B cell (primary cell): ENCODE measurements at regions not wholly inside any gene's neighbourhood (a gene's known extent, or its start where the extent isn't known, plus 50 kb on each side); places are given as distances from the start of the nearest gene placed in this dataset.

Source experiments
- ATAC-seq: fragments of 200-7000 bp; cut with Tn5 transposase; one replicate; pipeline ENCODE4 v1.10.0; 2021; ENCODE audit warnings: low read depth, mild to moderate bottlenecking, moderate number of reproducible peaks, moderate library complexity
- CTCF ChIA-PET: fragments of 350-600 bp; sonication (Branson Sonifier 250); formaldehyde crosslinking; loops from one replicate; lab custom pipeline; 2021; ENCODE audit warnings: antibody characterized with exemption, inconsistent platforms; lab: Charles Lee
- POLR2A ChIA-PET: fragments of 350-600 bp; sonication (Branson Sonifier 250); formaldehyde crosslinking; loops from one replicate; lab custom pipeline; 2021; ENCODE audit warnings: antibody characterized with exemption; lab: Charles Lee
- DNase-seq: peaks from one replicate; pipeline ENCODE4 v3.0.0; 2013
- H2AFZ ChIP-seq: 2 replicates; pipeline ENCODE4 v1.6.1; 2012; ENCODE audit warnings: mild to moderate bottlenecking, low read depth, low read length; ENCODE audit not compliant: insufficient read depth, poor library complexity, severe bottlenecking
- H3K27ac ChIP-seq, 2 donors: 1 replicate in 1 of 2; 2 replicates in 1 of 2; pipeline ENCODE4 v1.5.1; 2012 to 2013; ENCODE audit warnings: low read length in 2 of 2, mild to moderate bottlenecking in 2 of 2, moderate library complexity in 1 of 2
- H3K27me3 ChIP-seq, 4 experiments: fragments of 200-600 bp in 1 of 4; sonication (generic) in 1 of 4; replicated peaks in 1 of 4; 1 replicate in 2 of 4; 2 replicates in 2 of 4; pipeline versions ENCODE4 v1.6.1 to v1.7.0; 2013 to 2016; ENCODE audit warnings: low read length in 3 of 4, mild to moderate bottlenecking in 2 of 4, mixed read lengths in 1 of 4, moderate library complexity in 1 of 4; ENCODE audit not compliant: insufficient read depth in 4 of 4, control insufficient read depth in 3 of 4; ENCODE audit errors: control extremely low read depth in 1 of 4
- H3K36me3 ChIP-seq, 2 experiments: replicated peaks in 1 of 2; 1 replicate in 1 of 2; 2 replicates in 1 of 2; pipeline versions ENCODE4 v1.6.1 to v1.7.1; 2013; ENCODE audit warnings: low read length in 1 of 2; ENCODE audit not compliant: insufficient read depth in 2 of 2, control insufficient read depth in 1 of 2; ENCODE audit errors: control extremely low read depth in 1 of 2, extremely low read depth in 1 of 2
- H3K4me1 ChIP-seq, 2 donors: fragments of 200-600 bp in 1 of 2; sonication (generic) in 1 of 2; 1 replicate in 1 of 2; 2 replicates in 1 of 2; pipeline versions ENCODE4 v1.5.1 to v1.6.1; 2013 to 2017; ENCODE audit warnings: low read length in 2 of 2; ENCODE audit not compliant: control insufficient read depth in 2 of 2, insufficient read depth in 2 of 2
- H3K4me2 ChIP-seq: replicated peaks from 2 replicates; pipeline ENCODE3; 2012; ENCODE audit warnings: mild to moderate bottlenecking, low read depth, low read length; ENCODE audit not compliant: poor library complexity, severe bottlenecking
- H3K4me3 ChIP-seq, 5 experiments: fragments of 200-600 bp in 1 of 5; sonication (generic) in 1 of 5; 1 replicate in 3 of 5; 2 replicates in 2 of 5; pipeline versions ENCODE4 v1.5.1 to v1.7.0; 2011 to 2016; ENCODE audit warnings: low read length in 4 of 5, mild to moderate bottlenecking in 4 of 5, low read depth in 2 of 5, control low read depth in 1 of 5, moderate library complexity in 1 of 5; ENCODE audit not compliant: insufficient read depth in 1 of 5; ENCODE audit errors: control extremely low read depth in 1 of 5, extremely low read depth in 1 of 5
- H3K79me2 ChIP-seq: fragments of 200-600 bp; sonication (generic); one replicate; pipeline ENCODE4 v1.6.0; 2016; ENCODE audit warnings: low read length; ENCODE audit not compliant: control insufficient read depth, insufficient read depth
- H3K9ac ChIP-seq: fragments of 200-600 bp; sonication (generic); 2 replicates; pipeline ENCODE4 v1.6.1; 2017; ENCODE audit warnings: mild to moderate bottlenecking, low read length, moderate library complexity
- H3K9me3 ChIP-seq, 3 donors: one replicate each; pipeline versions ENCODE4 v1.6.1 to v1.7.1; 2013; ENCODE audit warnings: low read length in 2 of 3; ENCODE audit not compliant: control insufficient read depth in 2 of 3, insufficient read depth in 1 of 3; ENCODE audit errors: control extremely low read depth in 1 of 3
- H4K20me1 ChIP-seq: 2 replicates; pipeline ENCODE4 v1.6.0; 2012; ENCODE audit warnings: mild to moderate bottlenecking, low read length; ENCODE audit not compliant: insufficient read depth, control insufficient read depth, poor library complexity, severe bottlenecking
- H3K27ac Mint-ChIP-seq: one replicate; pipeline ENCODE4 v1.8.0; 2021; ENCODE audit warnings: mixed read lengths
- H3K27me3 Mint-ChIP-seq: one replicate; pipeline ENCODE4 v1.8.0; 2021; ENCODE audit warnings: mixed read lengths
- H3K4me1 Mint-ChIP-seq: one replicate; pipeline ENCODE4 v1.8.0; 2021; ENCODE audit warnings: mixed read lengths
- H3K4me3 Mint-ChIP-seq: one replicate; pipeline ENCODE4 v1.8.0; 2021; ENCODE audit warnings: mixed read lengths
- H3K9me3 Mint-ChIP-seq: one replicate; pipeline ENCODE4 v1.8.0; 2022; ENCODE audit warnings: mixed read lengths; ENCODE audit not compliant: insufficient read depth
- EZH2 ChIP-seq: IDR thresholded peaks from 2 replicates; pipeline ENCODE4 v1.6.1; 2012; ENCODE audit warnings: borderline replicate concordance, low read depth, mild to moderate bottlenecking, moderate library complexity, low read length; ENCODE audit not compliant: insufficient read depth, poor library complexity, severe bottlenecking
- WGBS: methylation state at CpG from one replicate; pipeline ENCODE4 v1.1.5; 2013; ENCODE audit warnings: missing lambda C conversion rate; ENCODE audit not compliant: insufficient coverage; 5-methylcytosine and 5-hydroxymethylcytosine counted together
- intact Hi-C: fragments of 100-400 bp; cut with micrococcal nuclease; formaldehyde crosslinking; loops from one replicate; pipeline ENCODE4 v1.10.0; 2022
- TF ChIP-seq, protein P1 (sequence below): fragments of 200-600 bp; IDR thresholded peaks from one replicate; pipeline ENCODE4 v1.8.0; 2022; ENCODE audit warnings: antibody characterized with exemption, mild to moderate bottlenecking

DNA sequence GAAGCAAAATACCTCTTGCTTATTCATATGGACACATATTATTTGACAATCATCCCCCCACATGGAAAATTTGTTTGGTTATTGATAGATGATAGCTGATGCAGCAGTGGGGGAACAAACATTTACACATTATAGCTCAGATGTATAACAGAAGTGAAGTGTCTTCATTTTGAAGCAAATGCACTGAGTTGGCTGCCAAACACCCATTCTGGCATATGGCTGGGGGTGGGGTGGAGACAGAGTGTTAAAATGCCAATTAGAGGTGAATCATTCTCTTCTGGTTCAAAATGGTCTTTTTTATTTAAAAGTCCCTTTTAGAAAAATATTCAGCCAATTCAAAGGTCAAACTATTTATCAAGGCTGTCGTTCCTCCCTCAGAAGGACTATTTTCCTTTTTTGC is 157.3 kb upstream of the TRPC6 start:
- Histone ChIP-seq H3K9ac (no peak overlapping the region), H3K79me2 (no peaks in the 10 kb centered on the region), H3K27ac (no peak overlapping the region), H3K36me3 (no peaks in the 10 kb centered on the region), H3K27me3 (no peaks in the 10 kb centered on the region), H3K4me1 (no peaks in the 10 kb centered on the region), H3K4me3 (no peak overlapping the region), H3K9me3 (no peaks in the 10 kb centered on the region), H4K20me1 (no peaks in the 10 kb centered on the region), H2AFZ (no peak overlapping the region), H3K4me2 (no peak overlapping the region)
- no peak for TF ChIP-seq EZH2
- TF ChIP-seq, protein P1, sequence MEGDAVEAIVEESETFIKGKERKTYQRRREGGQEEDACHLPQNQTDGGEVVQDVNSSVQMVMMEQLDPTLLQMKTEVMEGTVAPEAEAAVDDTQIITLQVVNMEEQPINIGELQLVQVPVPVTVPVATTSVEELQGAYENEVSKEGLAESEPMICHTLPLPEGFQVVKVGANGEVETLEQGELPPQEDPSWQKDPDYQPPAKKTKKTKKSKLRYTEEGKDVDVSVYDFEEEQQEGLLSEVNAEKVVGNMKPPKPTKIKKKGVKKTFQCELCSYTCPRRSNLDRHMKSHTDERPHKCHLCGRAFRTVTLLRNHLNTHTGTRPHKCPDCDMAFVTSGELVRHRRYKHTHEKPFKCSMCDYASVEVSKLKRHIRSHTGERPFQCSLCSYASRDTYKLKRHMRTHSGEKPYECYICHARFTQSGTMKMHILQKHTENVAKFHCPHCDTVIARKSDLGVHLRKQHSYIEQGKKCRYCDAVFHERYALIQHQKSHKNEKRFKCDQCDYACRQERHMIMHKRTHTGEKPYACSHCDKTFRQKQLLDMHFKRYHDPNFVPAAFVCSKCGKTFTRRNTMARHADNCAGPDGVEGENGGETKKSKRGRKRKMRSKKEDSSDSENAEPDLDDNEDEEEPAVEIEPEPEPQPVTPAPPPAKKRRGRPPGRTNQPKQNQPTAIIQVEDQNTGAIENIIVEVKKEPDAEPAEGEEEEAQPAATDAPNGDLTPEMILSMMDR: no peak
- POLR2A ChIA-PET: no interaction called here
- intact Hi-C loops: no loop called here
- Mint-ChIP-seq H3K27me3 (no peaks in the 10 kb centered on the region), H3K27ac (no peak overlapping the region), H3K9me3 (no peaks in the 10 kb centered on the region), H3K4me1 (no peaks in the 10 kb centered on the region), H3K4me3 (no peak overlapping the region)
- CTCF ChIA-PET: no interaction called here
- no peak for ATAC-seq
- no peak for DNase-seq
- 100% methylated on average over 1 of the region's 1 CpG for WGBS

DNA sequence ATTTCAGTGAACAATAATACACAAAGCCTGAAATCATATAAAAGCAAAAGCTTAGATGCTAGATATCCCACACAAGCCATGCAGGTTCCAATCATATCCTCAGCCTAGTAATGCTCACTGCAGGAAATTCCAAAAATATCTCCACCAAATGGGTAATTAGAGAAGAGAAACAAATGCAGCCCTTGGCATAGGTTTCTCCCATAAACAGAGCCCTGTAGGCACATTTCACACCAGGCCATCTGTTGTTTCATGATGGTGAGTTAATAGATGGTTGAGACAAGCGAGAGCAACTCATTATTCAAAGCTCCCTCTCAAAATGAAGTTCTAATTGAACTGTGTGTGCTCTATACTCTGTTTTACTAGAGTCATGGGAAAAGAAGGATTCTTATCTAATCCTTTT is 154.6 kb upstream of the TRPC6 start:
- Histone ChIP-seq H3K27ac (no peak overlapping the region), H4K20me1 (no peaks in the 10 kb centered on the region), H3K9ac (no peak overlapping the region), H3K4me1 (no peaks in the 10 kb centered on the region), H3K27me3 (no peaks in the 10 kb centered on the region), H3K9me3 (no peaks in the 10 kb centered on the region), H3K4me3 (no peak overlapping the region), H3K36me3 (no peaks in the 10 kb centered on the region), H3K4me2 (no peak overlapping the region), H2AFZ (no peak overlapping the region), H3K79me2 (no peaks in the 10 kb centered on the region)
- no peak for TF ChIP-seq EZH2
- TF ChIP-seq, protein P1: no peak
- ATAC-seq (no peak), DNase-seq (no peak)
- no CpG with 5 or more reads among the region's 1 CpG for WGBS
- H3K27ac Mint-ChIP-seq: no peak overlapping the region
- no peaks in the 10 kb centered on the region for H3K27me3 Mint-ChIP-seq
- ChIA-PET POLR2A (no interaction called here), CTCF (no interaction called here)
- no peaks in the 10 kb centered on the region for H3K4me1 Mint-ChIP-seq
- no peaks in the 10 kb centered on the region for H3K9me3 Mint-ChIP-seq
- no peak overlapping the region for H3K4me3 Mint-ChIP-seq
- intact Hi-C loops: no loop called here
